HEK293T (cell line): ENCODE measurements at regions not wholly inside any gene's neighbourhood (a gene's known extent, or its start where the extent isn't known, plus 50 kb on each side); places are given as distances from the start of the nearest gene placed in this dataset.

ENCODE experiments used
- BHLHE40 ChIP-seq: fragments of 450-650 bp; IDR thresholded peaks from 2 replicates; pipeline ENCODE4 v1.6.1; 2016; ENCODE audit warnings: mild to moderate bottlenecking, moderate library complexity, borderline replicate concordance
- FOXA1 ChIP-seq: fragments of 450-650 bp; IDR thresholded peaks from 2 replicates; pipeline ENCODE4 v1.6.1; 2016; ENCODE audit warnings: mild to moderate bottlenecking
- HDGF ChIP-seq: fragments of 450-650 bp; IDR thresholded peaks from 2 replicates; pipeline ENCODE4 v1.6.1; 2017; ENCODE audit warnings: antibody characterized with exemption, borderline replicate concordance
- SP1 ChIP-seq: fragments of 450-650 bp; IDR thresholded peaks from 2 replicates; pipeline ENCODE4 v1.6.1; 2017
- TARDBP ChIP-seq: fragments of 450-650 bp; IDR thresholded peaks from 2 replicates; pipeline ENCODE4 v1.6.1; 2016

- TF ChIP-seq TARDBP, result no peak
- TF ChIP-seq HDGF, result no peak
- no peak for TF ChIP-seq FOXA1
- TF ChIP-seq BHLHE40, result no peak
- TF ChIP-seq SP1, result no peak
Measured at GRCh38 chr3:72129501-72130094, 344.6 kb upstream of the PROK2 start.
